K562 (cell line): ENCODE measurements at regions not wholly inside any gene's neighbourhood (a gene's known extent, or its start where the extent isn't known, plus 50 kb on each side); places are given as distances from the start of the nearest gene placed in this dataset.

Experiments
- CCAR2 ChIP-seq: fragments of 200-400 bp; formaldehyde crosslinking; IDR thresholded peaks from 2 replicates; pipeline ENCODE4 v1.6.1; 2017; ENCODE audit warnings: mild to moderate bottlenecking, low read depth, low read length
- EGR1 ChIP-seq: fragments of 450-650 bp; conservative IDR thresholded peaks from 2 replicates; pipeline ENCODE4 v1.6.1; 2017; ENCODE audit warnings: mild to moderate bottlenecking
- ETS1 ChIP-seq: conservative IDR thresholded peaks from 2 replicates; pipeline ENCODE4 v1.6.1; 2011; ENCODE audit warnings: low read depth, mild to moderate bottlenecking, low read length; ENCODE audit not compliant: control insufficient read depth
- FOXM1 ChIP-seq, 2 experiments: fragments of 450-650 bp in 1 of 2; sonication (generic) in 1 of 2; formaldehyde crosslinking in 1 of 2; IDR thresholded peaks; 2 replicates each; pipeline versions ENCODE4 v1.6.1 to v1.9.0; 2017 to 2022; ENCODE audit warnings: low read depth in 2 of 2, mild to moderate bottlenecking in 2 of 2, missing genetic modification reagents in 1 of 2, moderate library complexity in 1 of 2
- JUNB ChIP-seq: fragments of 450-650 bp; formaldehyde crosslinking; conservative IDR thresholded peaks from 2 replicates; pipeline ENCODE4 v1.4.0; 2020; ENCODE audit warnings: mild to moderate bottlenecking
- L3MBTL2 ChIP-seq: fragments of 450-650 bp; IDR thresholded peaks from 2 replicates; pipeline ENCODE4 v1.6.1; 2016; ENCODE audit warnings: mild to moderate bottlenecking, moderate library complexity
- POLR2A ChIP-seq: fragments of 450-650 bp; conservative IDR thresholded peaks from 2 replicates; pipeline ENCODE4 v1.6.1; 2016
- SMARCB1 ChIP-seq: IDR thresholded peaks from 2 replicates; pipeline ENCODE4 v1.6.1; 2011; ENCODE audit warnings: improper control_type of control experiment, low read depth; ENCODE audit not compliant: insufficient read length
- ZEB2 ChIP-seq: fragments of 450-650 bp; IDR thresholded peaks from 2 replicates; pipeline ENCODE4 v1.6.1; 2016
- ZNF143 ChIP-seq: sonication (generic); formaldehyde crosslinking; IDR thresholded peaks from 2 replicates; pipeline ENCODE4 v1.9.0; 2022; ENCODE audit warnings: mild to moderate bottlenecking, missing genetic modification reagents
- ZNF318 ChIP-seq, 2 experiments: fragments of 450-650 bp; IDR thresholded peaks; 2 replicates each; pipeline ENCODE4 v1.6.1; 2016; ENCODE audit warnings: mild to moderate bottlenecking in 2 of 2, borderline replicate concordance in 1 of 2, low read depth in 1 of 2, moderate library complexity in 1 of 2
- ZNF507 ChIP-seq: conservative IDR thresholded peaks from 2 replicates; pipeline ENCODE4 v1.6.1; 2017; ENCODE audit warnings: missing genetic modification characterization, missing compliant biosample characterization

- no peak for TF ChIP-seq CCAR2
- no peak for TF ChIP-seq EGR1
- TF ChIP-seq ZNF318 (IDR thresholded peaks at IDR 0.05; ENCODE audit: borderline replicate concordance in 1 of 2, low read depth in 1 of 2), result no peak
- TF ChIP-seq ZEB2, result no peak
- no peak for TF ChIP-seq FOXM1 (IDR thresholded peaks at IDR 0.05; ENCODE audit: low read depth)
- no peak for TF ChIP-seq FOXM1 (CRISPR knock-in tag; IDR thresholded peaks at IDR 0.05; ENCODE audit: low read depth)
- TF ChIP-seq POLR2A, result no peak
- no peak for TF ChIP-seq JUNB
- no peak for TF ChIP-seq ETS1
- TF ChIP-seq ZNF507 (tag), result no peak
- TF ChIP-seq L3MBTL2, result no peak
- no peak for TF ChIP-seq ZNF143 (CRISPR knock-in tag)
- no peak for TF ChIP-seq SMARCB1
These were observed 84.1 kb upstream of the TSHZ2 start for GRCh38 chr20:52888096-52888495.
